Astrocyte (in vitro differentiated cells and primary cell): ENCODE measurements at regions not wholly inside any gene's neighbourhood (a gene's known extent, or its start where the extent isn't known, plus 50 kb on each side); places are given as distances from the start of the nearest gene placed in this dataset.

Experiments used
- CTCF ChIP-seq: IDR thresholded peaks from 2 replicates; pipeline ENCODE4 v1.5.1; 2011; ENCODE audit warnings: low read depth, mild to moderate bottlenecking, inconsistent platforms, low read length, moderate library complexity; ENCODE audit not compliant: insufficient read depth
- EZH2 ChIP-seq: IDR thresholded peaks from 2 replicates; pipeline ENCODE4 v1.6.1; 2012; ENCODE audit warnings: mild to moderate bottlenecking, low read length, inconsistent platforms; ENCODE audit not compliant: insufficient read depth

GRCh38 chr4:151991884-151992167 is 231.0 kb upstream of the GATB start:
- TF ChIP-seq CTCF (no peak), EZH2 (no peak)
